Activated naive CD4-positive, alpha-beta T cell treated with Interleukin-2 at 50 U/mL for 16 hours (primary cell): ENCODE measurements at regions not wholly inside any gene's neighbourhood (a gene's known extent, or its start where the extent isn't known, plus 50 kb on each side); places are given as distances from the start of the nearest gene placed in this dataset.

Source experiments
- DNase-seq: peaks from one replicate; pipeline ENCODE4 v3.0.0-alpha.2; 2020

DNA sequence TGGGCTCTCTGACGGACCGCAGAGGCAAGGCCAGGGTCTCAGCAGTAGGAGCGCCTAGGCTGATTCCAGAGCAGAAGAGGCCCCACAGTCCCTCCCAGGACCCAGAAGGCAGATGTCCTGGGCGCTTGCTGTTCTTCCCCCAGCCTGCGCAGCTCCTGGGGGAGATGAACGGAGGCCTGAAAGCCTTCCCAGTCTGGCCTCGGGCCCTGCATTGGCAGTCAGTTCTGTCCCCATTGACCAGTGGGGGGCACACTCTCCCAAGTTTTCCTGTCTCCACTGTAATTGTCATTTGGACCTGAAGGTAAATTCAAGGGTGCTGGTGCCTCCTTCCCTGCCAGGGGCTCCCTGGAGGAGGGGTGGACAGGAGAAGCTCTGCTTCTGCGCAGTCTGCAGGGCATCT lies 345.7 kb downstream of the CYP26B1 start:
- DNase-seq: no peak

DNA sequence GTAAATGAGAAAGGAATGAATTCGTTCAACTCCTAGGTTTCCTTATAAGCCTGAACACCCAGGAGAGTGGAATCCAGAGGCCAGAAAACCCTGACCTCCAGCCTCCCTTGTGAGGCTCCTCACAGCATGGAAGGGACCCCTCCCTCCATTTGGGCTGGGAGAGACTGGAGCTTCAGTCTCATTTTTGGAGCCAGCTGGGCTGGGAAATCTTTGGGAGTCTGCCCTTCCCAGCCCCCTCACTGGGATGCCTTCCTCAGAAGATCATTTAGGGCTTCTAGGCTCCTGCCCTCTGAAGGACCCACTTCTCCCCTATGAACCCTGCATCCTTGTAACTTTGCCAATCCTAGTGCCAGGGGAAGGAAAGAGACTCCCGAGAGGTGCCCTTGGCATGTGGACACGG lies 346.1 kb downstream of the CYP26B1 start:
- no peak for DNase-seq

DNA sequence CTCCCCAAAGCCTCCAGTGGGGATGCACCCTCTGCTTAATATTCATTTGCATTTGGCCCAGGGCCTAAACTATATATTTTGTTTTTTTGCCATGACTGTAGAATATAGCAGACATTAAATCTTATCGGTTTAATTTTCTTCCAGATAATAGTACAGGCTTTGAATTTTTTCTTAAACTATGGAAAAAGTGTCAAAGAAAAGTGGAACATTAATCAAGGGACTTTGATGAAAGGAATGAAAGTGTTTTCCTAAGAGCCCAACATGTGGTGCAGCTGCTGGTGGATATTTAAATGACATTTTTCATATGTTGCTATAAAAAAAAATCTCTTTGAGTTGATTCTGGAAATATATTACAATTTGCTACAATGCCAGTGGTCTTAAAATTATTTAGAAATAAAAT lies 346.8 kb downstream of the CYP26B1 start:
- DNase-seq: no peak

DNA sequence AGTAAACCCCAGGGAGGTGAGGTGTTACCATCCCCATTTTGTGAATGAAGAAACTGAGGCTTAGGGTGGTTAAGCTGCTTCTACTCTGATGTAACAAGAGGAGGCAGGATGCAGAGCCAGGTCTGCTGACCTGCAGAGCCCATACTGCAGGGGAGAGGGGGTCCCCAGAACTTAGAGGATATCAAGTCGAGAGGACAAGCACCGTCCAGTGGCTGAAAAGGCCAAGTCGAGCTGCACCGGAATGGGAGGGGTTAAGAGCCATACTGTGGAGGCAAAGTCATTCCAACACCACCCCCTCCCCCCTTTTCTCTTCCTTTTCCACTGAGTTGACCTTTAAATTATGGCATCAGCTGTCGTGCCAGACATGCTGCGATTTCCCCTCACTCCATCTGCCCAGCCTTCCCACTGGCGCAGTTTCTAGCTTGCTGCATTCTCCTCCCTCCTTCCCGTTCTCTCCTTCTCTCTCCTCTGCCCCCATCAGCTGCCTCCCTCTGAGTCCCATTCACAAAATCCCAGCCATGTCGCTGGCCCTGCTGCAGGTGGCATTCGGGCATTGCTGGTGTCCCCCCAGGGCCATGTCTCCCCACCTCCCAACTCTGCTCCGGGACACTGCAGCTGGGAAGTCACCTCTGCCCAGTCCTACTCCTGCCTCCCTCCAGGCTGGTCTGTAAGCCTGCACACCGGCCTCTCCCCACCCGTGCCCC lies 346.9 kb downstream of the DYSF start:
- no peak for DNase-seq

DNA sequence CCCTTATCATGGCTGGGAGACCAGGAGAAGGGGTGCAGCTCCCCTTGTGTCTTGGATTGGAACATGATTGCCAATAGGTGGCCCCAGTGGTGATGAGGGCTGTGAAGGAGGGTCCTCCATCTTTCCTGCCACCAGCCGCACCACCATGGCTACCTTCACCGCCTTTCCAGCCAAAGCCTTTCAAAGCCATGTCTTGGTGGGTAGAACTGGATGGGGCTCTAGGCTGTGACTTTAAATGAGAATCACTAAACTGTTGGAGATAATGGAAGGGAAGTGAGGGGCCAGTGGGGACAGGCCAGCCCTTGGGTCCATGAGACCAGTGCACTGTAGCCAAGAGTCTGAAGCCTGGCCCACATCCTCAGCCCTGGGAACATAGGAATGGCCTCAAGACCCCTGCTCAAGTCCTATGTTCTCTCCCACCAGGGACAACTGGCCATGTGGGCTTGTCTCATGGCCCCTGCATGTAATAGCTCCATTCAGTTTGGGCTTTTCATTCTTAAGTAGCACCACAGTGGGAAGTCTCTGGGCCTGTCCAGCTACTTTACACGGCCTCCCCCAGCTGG lies 345.7 kb downstream of the DYSF start:
- no peak for DNase-seq

DNA sequence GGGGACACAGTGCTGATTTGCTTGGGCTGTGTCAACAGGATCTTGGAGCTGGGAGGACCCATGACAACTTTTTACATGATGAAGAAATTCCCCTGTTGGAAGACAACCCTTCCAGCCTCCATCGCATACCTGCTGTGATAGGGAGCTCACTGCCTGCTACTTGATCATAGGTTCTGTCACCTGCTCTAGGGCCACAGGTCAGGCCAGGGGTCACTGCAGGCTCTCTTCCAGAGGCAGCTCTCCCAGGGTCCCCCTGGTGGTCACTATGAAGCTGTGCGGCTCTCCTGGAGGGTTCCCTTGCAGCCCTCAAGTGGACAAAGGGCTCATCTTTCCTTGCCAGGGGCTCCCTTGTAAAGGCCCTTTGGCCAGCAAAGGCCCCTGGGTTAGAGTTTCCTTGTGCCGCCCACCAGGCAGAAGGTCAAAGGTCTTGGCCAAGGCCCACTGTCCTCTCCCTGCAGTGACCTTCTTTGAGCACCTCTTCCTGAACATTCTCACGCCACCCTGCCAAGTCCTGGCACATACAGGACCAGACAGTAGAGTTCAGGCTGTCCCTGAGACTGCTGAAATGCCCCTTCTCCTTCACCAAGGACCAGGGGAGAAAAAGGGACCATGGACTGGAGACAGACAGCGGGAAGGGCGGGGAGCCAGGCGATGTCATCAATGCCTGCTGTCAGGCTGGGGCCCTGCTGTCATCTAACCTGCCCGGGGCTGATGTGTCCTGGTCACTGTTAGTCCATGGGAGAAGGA lies 345.1 kb downstream of the DYSF start:
- no peak for DNase-seq

DNA sequence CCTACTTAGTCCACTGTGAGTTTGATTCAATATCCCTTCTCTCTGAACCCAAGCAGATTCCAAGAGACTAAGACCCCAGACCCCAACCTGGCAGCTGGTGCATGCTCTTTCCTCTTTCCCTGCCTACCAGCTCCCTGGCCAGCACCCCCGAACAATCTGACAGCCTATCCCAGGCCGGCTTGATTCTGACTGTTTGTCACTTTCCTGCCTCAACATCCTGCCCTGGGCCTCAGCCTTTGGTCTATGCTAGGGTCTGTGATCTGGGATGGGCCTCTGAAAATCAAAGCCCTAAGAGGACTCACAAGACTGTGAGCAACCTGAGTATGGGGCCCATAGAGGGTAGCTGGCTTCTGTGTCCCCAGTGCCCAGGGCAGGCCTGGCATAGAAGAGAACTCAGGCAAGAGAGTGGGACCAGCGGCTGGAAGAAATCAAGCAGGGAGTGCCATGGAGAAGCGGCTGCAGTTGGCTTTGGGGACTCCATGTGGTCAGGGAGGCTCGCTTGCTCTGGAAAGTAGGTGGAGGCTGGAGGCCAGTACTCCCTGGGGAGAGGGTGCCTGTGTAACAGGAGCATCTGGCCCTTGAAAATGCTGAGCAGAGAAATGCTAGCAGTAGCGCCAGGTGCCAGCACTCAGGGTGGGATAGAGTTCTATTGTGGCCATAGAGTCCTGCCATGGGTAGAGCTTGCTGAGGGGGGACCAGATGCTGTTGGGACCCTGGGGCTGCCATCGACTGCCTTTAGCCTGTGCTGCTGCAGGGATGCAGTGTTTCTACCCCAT lies 343.9 kb downstream of the DYSF start:
- DNase-seq: no peak

DNA sequence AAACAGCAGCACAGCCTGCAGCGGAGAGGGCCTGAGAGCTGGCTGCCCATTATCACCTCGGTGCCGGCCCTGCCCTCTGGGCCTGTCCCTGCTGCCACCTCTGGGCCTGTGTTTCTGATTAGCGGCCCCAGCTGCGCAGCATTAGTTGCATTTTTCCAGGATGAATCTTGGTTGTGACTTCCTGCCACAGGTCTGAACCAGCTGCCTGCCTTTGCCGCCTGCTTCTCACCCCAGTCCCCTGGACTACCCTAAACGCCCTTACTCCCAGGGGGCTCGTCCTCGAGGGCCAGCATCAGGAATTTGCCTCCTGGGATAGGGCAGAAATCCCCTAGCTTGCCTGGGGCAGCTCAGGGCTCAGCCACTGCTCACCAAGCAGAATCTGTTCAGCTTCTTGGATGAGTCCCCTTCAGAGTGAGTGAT lies 342.8 kb downstream of the DYSF start:
- DNase-seq: no peak

DNA sequence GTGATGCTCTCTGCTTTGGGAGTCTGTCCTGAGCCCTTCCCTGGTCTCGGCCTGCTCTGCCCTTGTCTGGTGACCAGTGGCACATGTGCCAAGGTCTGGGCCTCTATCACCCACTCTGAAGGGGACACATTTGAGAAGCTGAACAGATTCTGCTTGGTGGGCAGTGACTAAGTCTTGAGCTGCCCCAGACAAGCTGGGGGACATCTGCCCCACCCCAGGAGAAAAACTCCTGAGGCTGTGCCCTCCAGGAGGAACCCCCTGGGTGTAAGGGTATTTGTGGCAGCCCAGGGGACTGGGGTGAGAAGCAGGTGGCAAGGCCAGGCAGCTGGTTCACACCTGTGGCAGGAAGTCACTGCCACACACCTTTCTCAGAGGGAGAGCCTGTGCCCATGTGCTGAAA lies 342.1 kb downstream of the DYSF start:
- DNase-seq: no peak

DNA sequence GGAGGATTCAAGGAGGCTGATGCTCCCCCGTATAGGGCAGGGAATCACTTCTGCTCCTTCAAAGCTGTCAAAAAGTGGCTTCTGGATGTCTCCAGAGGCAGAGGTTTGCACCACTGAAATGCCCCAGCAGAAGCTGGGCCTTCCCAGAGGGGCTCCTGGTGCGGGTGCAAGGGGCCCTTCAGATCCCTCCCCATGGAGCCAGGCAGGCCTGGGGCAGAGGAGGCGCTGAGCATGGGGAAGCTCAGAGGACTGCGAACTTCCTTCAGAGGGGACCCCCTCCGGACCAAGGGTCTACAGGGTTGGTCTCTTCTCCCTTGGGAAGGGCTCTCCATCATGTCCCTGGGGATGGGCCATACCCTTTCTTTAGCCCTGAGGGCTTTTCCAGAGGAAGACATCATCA lies 341.2 kb downstream of the DYSF start:
- no peak for DNase-seq

DNA sequence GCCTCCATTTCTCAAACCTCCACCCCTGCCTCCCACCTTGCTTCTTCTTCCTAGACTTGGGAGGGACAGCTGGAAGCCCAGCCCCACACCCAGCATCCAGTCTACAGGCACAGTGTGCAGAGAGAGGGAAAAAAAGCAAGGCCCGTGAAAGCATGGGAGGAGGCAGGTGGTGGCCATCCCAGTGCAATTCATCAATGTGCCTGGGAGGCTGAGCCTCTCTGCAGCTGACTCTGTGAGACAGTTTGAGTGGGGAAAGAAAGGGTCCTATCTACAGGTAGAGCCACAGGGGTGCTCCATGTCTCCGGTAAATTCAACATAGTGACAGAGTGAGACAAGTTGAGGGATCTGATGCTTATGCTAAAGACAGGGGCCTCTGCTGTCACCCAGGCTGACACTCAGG lies 340.6 kb downstream of the DYSF start:
- DNase-seq: no peak

DNA sequence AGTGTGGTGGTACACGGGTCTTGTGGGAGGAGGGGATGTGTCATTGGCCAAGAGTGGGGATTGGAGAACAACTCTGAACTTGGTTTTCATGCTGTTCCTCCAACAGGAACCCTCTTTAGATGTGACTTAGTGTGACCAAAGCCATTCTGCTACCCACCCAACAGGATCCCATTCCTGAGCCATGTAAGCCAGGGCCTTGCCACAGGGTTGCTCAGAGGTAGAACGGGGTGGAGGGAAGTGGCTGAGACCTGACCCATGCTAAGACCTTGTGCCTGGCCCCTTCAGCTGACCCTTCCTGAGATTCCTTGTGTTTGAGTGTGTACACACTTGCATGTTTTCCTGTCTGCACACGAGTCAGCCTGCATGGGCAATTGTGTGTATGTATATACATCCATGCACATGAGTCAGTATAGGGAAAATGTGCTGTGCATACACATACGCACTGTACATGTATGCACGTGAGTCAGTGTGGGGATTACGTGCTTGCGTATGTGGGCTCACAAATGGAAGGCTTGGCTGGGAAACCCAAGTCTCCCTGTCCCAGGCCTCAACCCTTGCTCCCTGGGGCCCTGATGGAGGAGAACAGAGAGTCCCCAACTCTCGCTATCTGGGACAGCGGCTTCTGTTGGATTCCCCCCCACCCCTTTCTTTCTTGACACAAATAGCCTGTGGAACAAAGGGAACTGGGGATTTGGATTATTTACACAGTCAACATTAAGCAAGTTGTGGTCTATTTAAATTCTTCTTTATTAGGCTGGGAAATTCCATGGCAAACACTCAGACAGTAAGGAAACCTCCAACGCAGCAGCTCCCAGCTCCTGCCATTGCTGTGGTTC lies 339.8 kb downstream of the DYSF start:
- DNase-seq: no peak

DNA sequence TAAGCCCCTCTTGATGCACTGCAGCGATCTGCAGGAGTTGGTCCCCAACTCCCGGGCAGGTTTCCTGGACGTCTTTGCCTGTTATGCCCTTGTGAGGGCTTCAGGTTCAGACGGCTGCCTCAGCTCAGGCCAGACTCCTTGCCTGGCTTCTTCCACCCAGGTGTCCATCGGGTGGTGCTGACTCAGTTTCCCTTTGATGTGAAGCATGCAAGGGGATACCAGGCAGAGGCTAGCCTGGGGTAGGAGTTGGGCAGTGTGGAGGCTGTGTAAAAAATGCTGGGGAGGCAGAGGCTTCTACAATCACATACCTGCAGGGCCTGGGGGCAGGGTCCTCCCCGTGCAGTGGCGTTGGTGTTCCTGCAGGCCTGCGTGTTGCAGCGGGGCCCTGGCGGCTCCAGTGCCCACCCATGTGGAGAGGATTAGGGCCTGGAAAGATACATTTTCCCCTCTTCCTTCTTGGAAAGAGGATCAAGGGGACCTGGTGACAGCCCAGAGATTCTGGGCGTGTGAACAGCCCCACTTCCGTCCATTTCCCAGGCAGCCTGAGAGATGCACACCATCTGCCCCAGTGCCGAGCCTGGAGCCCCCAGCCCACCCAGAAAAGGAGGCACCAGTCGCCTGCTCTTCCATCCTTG lies 338.3 kb downstream of the DYSF start:
- DNase-seq: no peak

DNA sequence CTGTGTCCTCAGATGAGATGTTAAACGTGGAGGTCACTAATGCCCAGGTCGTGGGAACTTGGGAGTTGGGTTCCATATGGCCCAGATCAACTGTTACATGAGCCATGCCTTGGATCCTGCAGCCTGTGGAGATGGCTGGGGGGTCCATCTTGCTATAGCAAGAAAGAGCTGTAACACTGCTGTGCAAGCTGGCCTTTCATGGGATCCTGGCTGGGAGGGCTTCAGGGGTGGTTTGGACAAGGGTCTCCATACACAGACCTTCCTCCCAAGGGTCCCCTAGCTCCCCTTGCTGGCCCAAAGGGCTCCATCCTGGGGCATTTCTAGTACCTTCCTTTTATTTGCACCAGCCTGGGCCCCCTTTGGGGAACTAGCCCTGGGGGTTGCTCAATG lies 337.7 kb downstream of the DYSF start:
- DNase-seq: no peak

DNA sequence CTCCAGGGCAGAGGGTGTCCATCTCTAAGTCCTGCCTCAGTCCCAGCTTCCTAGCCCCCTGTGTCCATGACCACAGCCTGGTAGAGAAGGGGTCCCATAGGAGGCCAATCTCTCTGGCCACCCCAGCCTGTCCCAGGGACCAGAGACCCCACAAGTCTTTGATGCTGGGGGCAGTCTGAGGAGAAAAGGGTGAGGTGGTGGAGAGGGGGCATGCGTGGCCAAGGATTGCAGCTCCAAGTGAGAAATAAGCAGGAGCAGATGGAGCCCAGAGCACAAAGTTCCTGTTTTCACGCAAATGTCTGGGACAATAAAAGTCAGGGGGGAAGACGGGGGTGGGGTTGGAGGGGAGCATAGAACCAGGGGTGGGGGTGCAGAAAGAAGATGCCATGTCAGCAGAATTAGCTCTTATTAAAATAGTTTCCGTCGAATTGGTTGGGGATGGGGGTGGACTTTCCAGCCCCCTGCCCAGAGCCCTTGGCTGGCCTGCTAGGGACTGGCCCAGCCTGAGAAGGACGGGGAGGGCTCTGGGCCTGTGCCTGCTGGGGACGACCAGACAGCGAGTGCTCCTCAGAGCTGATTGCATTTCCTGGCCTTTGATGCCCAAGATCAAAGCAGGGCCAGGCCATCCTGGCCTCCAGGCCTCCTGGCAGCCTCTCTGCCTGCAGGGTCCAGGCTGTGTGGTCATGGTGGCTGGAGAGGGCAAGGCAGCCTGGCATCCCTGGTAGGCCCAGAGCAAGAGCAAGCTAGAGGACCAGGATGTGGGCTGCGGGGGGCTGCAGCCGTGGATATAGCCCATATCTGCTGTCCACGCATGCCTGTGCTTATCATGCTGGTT lies 337.1 kb downstream of the DYSF start:
- no peak for DNase-seq

DNA sequence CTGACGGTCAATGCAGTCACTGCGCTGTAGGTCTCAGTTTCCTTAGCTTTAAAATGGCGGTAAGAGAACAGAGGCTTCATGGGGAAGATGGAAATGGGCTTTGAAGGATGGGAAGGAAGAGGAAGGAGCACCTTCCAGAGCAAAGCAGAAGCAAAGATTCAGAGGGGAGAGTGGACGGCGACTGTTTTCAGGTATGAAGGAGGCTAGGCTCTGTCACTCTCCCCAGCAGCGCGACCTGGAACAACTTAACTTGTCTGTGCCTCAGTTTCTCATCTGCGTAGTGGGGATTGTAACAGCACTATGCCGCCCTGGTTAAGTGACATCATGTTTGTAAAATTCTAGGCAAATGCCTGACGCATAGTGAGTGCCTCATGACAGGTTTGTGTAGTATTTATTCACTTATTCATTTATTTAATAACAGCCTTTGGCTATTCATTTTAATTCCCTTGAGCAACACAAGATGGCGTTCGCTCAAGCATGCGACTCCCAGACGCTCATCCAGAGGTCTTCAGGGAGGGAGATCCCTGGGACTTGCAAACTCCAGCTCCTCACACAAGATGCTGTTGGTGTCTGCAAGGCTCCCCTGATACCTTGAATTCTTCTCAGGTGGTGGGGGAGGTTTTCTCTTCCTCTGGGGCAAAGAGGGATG lies 336.3 kb downstream of the DYSF start:
- DNase-seq: no peak

DNA sequence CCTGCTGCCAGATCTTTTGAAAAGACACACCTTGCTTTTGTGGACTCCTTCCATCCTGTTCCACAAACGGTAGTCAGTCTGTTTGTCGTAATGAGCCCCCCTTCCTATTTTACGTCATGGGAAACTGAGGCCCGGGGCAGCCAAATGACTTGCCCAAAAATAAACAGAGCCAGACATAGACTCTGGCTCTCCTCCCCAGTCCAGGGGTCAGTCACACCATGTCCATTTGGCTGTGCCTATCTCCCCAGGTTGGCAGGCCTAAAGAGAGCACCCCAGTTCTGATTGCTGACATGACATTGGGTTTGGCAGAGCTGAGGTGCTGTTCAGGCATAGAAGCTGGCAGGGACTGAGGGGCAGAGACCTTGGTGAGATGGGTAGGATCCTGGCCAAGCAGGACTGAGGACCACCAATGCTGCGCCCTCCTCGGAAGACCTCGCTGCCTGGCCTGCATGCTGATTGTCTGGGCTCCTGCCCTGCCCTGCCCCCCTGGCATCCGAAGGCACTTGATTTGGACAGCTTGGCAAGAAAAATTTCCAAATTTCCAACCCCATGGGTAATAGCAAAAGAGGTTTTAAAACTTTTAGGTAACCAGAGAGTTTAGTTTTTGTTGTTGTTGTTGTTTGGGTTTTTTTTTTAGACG lies 335.4 kb downstream of the DYSF start:
- no peak for DNase-seq

DNA sequence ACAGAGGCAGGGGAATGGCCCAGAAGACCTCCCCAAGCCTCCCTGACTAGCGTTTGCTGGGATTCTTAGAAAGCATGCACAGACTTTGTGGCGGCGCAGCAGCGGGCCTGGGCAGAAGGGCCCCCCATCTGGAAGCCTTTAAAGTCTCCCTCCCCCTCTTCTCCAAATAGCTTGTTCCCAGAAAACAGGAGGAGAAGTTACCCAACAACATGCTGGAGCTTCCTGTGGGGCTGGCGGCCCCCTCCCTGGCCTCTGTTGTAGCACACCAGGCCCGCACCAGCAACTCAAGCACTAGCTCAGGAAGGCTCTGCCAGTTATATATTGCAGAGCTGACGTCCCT lies 334.8 kb downstream of the DYSF start:
- DNase-seq: no peak

DNA sequence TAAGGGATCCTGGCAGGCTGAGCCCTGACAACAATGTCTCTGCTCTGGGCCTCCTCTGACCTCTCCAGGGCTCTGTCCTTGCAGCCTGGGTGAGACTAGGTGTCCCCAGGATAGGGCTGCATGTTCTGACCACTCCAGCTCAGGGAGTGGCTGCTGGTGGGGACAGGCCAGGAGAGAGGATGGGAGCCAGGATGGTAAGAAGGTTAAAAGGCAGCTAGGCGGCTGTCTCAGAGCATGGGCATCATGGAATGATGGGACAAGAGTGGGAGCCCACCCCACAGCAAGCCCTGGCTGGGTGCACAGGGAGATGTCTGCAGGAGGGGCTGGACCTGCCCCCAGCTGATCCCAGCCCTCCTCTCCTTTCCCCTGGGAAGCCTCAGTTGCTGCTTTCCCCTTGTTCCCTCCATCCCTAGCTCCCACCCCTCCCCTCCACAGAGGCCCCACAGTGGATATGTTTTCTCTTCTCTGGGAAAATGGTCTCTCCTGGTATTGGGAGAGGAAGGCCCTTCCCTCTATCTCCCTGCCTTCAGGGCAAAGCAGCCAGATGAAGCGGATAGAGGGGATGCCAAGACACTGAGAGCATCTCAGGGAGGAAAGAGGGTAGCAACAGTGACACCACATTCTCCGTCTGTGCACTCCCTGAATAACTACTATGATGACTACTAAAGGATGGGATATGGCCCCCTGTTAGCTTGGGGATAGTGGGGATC lies 334.3 kb downstream of the DYSF start:
- no peak for DNase-seq

DNA sequence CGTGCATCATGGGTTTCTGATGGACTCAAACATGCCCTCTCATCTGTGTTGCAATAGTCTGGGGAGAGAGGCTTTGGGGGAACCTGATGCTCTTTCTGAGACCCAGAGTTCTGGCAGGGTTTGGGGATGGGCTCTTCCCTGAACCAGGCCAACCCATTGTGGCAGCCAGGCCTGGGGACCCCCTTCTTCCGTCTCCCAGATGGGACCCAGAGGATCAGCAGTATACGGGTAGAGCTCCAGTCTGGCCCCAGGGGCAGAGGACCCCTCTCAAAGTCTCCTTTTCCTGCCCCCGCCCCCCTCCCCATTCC lies 333.7 kb downstream of the DYSF start:
- DNase-seq: no peak
